Esophagus (tissue), 2 donors: ENCODE measurements at regions not wholly inside any gene's neighbourhood (a gene's known extent, or its start where the extent isn't known, plus 50 kb on each side); places are given as distances from the start of the nearest gene placed in this dataset.

Experiments used
- H3K27ac ChIP-seq, 2 donors: one replicate each; pipeline ENCODE4 v1.5.1; 2013; ENCODE audit warnings: low read depth in 2 of 2, mild to moderate bottlenecking in 2 of 2, inconsistent platforms in 1 of 2, low read length in 1 of 2, moderate library complexity in 1 of 2
- H3K27me3 ChIP-seq, 2 donors: one replicate each; pipeline ENCODE4 v1.6.1; 2013; ENCODE audit warnings: low read length in 2 of 2, control low read depth in 1 of 2, mild to moderate bottlenecking in 1 of 2; ENCODE audit not compliant: insufficient read depth in 2 of 2, control insufficient read depth in 1 of 2
- H3K36me3 ChIP-seq, 2 donors: one replicate each; pipeline ENCODE4 v1.6.1; 2013; ENCODE audit warnings: low read length in 1 of 2; ENCODE audit not compliant: control insufficient read depth in 2 of 2, insufficient read depth in 2 of 2
- H3K4me1 ChIP-seq, 2 donors: one replicate each; pipeline ENCODE4 v1.6.1; 2013; ENCODE audit warnings: low read length in 1 of 2; ENCODE audit not compliant: control insufficient read depth in 2 of 2, insufficient read depth in 2 of 2
- H3K4me3 ChIP-seq, 2 donors: one replicate each; pipeline ENCODE4 v1.5.1; 2013; ENCODE audit warnings: low read length in 2 of 2, mild to moderate bottlenecking in 2 of 2, low read depth in 1 of 2, moderate library complexity in 1 of 2
- H3K9me3 ChIP-seq, 2 donors: one replicate each; pipeline ENCODE4 v1.6.1; 2013; ENCODE audit warnings: mild to moderate bottlenecking in 2 of 2, low read depth in 1 of 2, low read length in 1 of 2, moderate library complexity in 1 of 2; ENCODE audit not compliant: control insufficient read depth in 2 of 2, insufficient read depth in 1 of 2
- WGBS, 2 donors: extraction: QIAGEN DNeasy Blood & Tissue Kit; methylation state at CpG; one replicate each; pipeline ENCODE4 v1.1.7; 2013; 5-methylcytosine and 5-hydroxymethylcytosine counted together
- donor health status: healthy with polysubstance abuse.
- donor health status: Bipolar disorder and iron deficiency.

- 25 to 31% methylated on average over 1 of the region's 1 CpG for WGBS, 2 donors
- no peaks in the 10 kb centered on the region for H3K9me3 ChIP-seq
- no peaks in the 10 kb centered on the region for H3K27me3 ChIP-seq
- no peak overlapping the region for H3K4me3 ChIP-seq
- no peaks in the 10 kb centered on the region for H3K4me1 ChIP-seq
- H3K27ac ChIP-seq: no peak overlapping the region
- no peaks in the 10 kb centered on the region for H3K36me3 ChIP-seq
Measured at GRCh38 chr13:85261757-85262346, 537.4 kb downstream of the SLITRK6 start.

GRCh38 chr13:85260896-85261295, 538.3 kb downstream of the SLITRK6 start:
- Histone ChIP-seq H3K27me3 (no peaks in the 10 kb centered on the region), H3K27ac (no peak overlapping the region), H3K4me1 (no peaks in the 10 kb centered on the region), H3K4me3 (no peak overlapping the region), H3K36me3 (no peaks in the 10 kb centered on the region), H3K9me3 (no peaks in the 10 kb centered on the region)
- 90 to 98% methylated on average over 1 of the region's 1 CpG for WGBS, 2 donors

- Histone ChIP-seq H3K9me3 (no peaks in the 10 kb centered on the region), H3K27me3 (no peaks in the 10 kb centered on the region), H3K4me1 (no peaks in the 10 kb centered on the region), H3K27ac (no peak overlapping the region), H3K36me3 (no peaks in the 10 kb centered on the region), H3K4me3 (no peak overlapping the region)
- 69 to 74% methylated on average over 2 of the region's 2 CpGs for WGBS, 2 donors
Measured at GRCh38 chr13:85255978-85256377, 543.2 kb downstream of the SLITRK6 start.

GRCh38 chr13:85254641-85255040, 544.6 kb downstream of the SLITRK6 start:
- WGBS, 2 donors: 71 to 81% methylated on average over 6 of the region's 6 CpGs
- Histone ChIP-seq H3K9me3 (no peaks in the 10 kb centered on the region), H3K4me1 (no peaks in the 10 kb centered on the region), H3K27ac (no peak overlapping the region), H3K4me3 (no peak overlapping the region), H3K36me3 (no peaks in the 10 kb centered on the region), H3K27me3 (no peaks in the 10 kb centered on the region)

- WGBS, 2 donors: 90 to 96% methylated on average over 4 of the region's 4 CpGs
- H3K27ac ChIP-seq: no peak overlapping the region
- H3K36me3 ChIP-seq: no peaks in the 10 kb centered on the region
- no peaks in the 10 kb centered on the region for H3K9me3 ChIP-seq
- no peak overlapping the region for H3K4me3 ChIP-seq
- H3K27me3 ChIP-seq: no peaks in the 10 kb centered on the region
- H3K4me1 ChIP-seq: no peaks in the 10 kb centered on the region
Measured at GRCh38 chr13:85249151-85249550, 550.1 kb downstream of the SLITRK6 start.

- no peaks in the 10 kb centered on the region for H3K9me3 ChIP-seq
Measured at GRCh38 chr13:85247780-85248179, 551.4 kb downstream of the SLITRK6 start.

GRCh38 chr13:85243831-85244230, 555.4 kb downstream of the SLITRK6 start:
- H3K4me3 ChIP-seq: no peak overlapping the region
- no peaks in the 10 kb centered on the region for H3K36me3 ChIP-seq
- WGBS, 2 donors: 56 to 61% methylated on average over 2 of the region's 2 CpGs
- no peaks in the 10 kb centered on the region for H3K9me3 ChIP-seq
- H3K4me1 ChIP-seq: no peaks in the 10 kb centered on the region
- H3K27me3 ChIP-seq: no peaks in the 10 kb centered on the region
- H3K27ac ChIP-seq: no peak overlapping the region

More at GRCh38 chr13:85247780-85248179, 551.4 kb downstream of the SLITRK6 start:
- H3K27me3 ChIP-seq: no peaks in the 10 kb centered on the region
- H3K4me1 ChIP-seq: no peaks in the 10 kb centered on the region
- WGBS, 2 donors: 72 to 83% methylated on average over 3 of the region's 3 CpGs
- no peak overlapping the region for H3K4me3 ChIP-seq
- H3K36me3 ChIP-seq: no peaks in the 10 kb centered on the region
- H3K27ac ChIP-seq: no peak overlapping the region

DNA sequence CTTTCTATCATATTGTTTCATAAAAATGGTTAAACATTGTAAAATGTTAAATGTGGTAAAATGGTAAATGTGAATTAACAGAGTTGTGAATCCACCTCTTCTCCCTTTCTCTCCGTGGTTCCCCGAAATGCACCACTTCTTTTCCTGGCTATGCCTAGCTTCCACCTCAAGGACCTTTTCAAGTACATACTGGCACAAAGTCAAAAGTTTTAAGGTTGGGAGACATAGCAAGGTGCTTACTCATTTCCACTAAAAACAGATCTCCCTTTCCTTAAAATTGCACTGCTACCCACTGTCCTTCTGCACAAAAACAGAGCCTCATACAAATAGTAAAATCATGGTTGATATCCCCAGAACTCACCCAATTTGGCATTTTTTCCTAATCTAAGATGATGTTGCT, 558.2 kb downstream of the SLITRK6 start:
- no peaks in the 10 kb centered on the region for H3K27me3 ChIP-seq
- H3K4me1 ChIP-seq: no peaks in the 10 kb centered on the region
- no peaks in the 10 kb centered on the region for H3K9me3 ChIP-seq
- H3K27ac ChIP-seq: no peak overlapping the region
- no peak overlapping the region for H3K4me3 ChIP-seq
- H3K36me3 ChIP-seq: no peaks in the 10 kb centered on the region
- 38 to 59% methylated on average over 2 of the region's 2 CpGs for WGBS, 2 donors

GRCh38 chr13:85236413-85236812, 562.8 kb downstream of the SLITRK6 start:
- no peaks in the 10 kb centered on the region for H3K9me3 ChIP-seq

GRCh38 chr13:85230691-85231093, 568.5 kb downstream of the SLITRK6 start:
- Histone ChIP-seq H3K27me3 (no peaks in the 10 kb centered on the region), H3K4me3 (no peak overlapping the region), H3K36me3 (no peaks in the 10 kb centered on the region), H3K9me3 (no peaks in the 10 kb centered on the region), H3K4me1 (no peaks in the 10 kb centered on the region), H3K27ac (no peak overlapping the region)
- 46 to 49% methylated on average over 4 of the region's 4 CpGs for WGBS, 2 donors

More at GRCh38 chr13:85236413-85236812, 562.8 kb downstream of the SLITRK6 start:
- Histone ChIP-seq H3K27me3 (no peaks in the 10 kb centered on the region), H3K4me1 (no peaks in the 10 kb centered on the region), H3K27ac (no peak overlapping the region), H3K4me3 (no peak overlapping the region), H3K36me3 (no peaks in the 10 kb centered on the region)
- WGBS, 2 donors: 52 to 66% methylated on average over 1 of the region's 1 CpG
